RPMI8226 (cell line): ENCODE measurements at regions not wholly inside any gene's neighbourhood (a gene's known extent, or its start where the extent isn't known, plus 50 kb on each side); places are given as distances from the start of the nearest gene placed in this dataset.
"Not testable (repeated sequence)": the region's sequence is repeated elsewhere in the genome, so short reads cannot be mapped to it uniquely, and the experiment has no call there.

ENCODE experiments used
- DNase-seq: peaks from one replicate; pipeline ENCODE4 v3.0.0-alpha.2; 2015

DNA sequence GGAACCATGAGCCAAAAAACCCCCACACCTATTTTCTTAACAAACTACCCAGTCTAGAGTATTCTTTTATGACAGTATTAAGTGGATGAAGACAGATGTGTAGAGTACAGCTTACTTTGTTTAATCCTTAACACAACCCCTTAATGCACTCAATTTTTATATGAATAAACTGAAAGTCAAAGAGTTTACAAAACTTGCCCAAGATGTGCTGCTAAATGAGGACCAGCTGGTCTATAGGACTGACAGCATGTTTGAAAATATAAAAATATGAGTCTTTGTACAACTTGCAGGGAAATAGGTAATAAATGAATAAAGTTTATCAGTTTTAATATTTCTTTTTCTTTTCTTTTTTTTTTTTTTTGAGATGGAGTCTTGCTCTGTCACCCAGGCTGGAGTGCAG is 102.3 kb downstream of the ZFY start:
- DNase-seq: no peak

DNA sequence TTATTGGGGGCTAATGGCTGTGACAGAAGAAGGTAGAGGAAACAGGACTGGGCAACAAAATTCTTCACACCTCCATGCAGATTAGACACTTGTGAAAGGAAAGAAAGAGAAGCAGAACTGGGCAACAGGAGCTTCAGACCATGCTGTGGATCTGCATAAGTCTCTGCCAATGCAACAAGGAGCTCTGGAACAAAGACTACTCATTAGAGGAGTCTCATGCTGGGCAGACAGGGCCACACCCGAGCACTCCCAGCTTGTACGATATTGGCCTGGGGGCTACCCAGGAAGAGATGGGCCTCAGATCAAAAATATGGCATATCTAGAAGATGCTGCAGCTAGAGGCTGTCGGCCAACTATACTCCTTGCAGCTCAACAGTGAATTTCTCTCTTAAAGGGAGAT is 105.2 kb downstream of the ZFY start:
- no peak for DNase-seq

DNA sequence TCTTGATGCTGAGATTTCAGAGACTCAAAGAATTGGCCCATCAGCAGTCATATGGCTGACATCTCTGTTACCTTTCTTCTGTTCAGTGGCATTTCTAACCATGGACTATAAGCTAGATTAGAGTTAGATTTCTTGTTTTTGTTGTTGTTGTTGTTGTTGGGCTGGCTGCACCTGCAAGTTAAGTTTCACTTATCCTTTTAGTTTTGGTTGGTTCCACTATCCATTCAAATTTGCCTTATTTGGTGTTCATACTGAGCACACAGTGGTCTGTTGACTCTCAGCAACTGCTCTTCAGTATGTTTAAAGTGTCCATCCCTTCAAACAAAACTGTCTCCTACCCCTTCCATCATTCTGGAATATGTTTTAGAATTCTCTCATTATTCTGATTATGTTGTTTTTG is 106.8 kb downstream of the ZFY start:
- no peak for DNase-seq

DNA sequence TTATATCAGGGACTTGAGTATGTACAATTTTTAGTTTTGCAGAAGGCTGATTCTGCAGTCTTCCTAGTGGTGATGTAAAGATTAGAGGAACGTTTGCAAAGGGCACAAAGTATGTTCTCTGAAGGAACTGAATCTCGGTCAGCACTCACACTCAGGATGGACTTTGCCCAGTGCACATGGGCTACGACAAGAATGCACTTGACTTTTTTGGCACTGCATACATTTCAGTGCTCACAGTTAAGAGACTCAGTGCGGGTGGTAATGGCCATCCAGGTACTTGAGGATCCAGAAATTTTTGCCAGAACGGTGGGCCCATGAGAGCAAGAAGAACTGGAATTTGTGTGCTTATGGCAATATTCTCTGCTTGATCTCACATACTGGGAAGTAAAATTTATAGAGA is 107.7 kb downstream of the ZFY start:
- no peak for DNase-seq

DNA sequence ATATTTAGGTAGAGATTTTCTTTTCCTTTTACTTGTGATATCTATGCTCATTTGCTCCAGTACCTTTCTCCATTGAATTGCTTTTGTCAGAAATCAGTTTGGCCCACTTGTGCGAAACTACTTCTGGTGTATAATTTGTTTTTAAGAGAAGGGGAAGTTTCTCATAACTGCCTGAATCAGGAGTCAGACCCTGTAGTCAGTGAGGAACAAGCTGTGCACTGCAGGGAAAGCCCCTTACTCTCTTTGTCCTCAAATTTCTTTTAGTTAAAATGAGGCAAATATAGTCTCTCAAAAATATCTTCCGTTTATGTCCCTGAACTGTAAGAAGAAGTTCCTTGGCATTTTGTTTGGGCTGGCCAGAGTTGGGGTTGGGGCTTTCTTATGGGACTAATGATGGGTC is 109.9 kb downstream of the ZFY start:
- no peak for DNase-seq

DNA sequence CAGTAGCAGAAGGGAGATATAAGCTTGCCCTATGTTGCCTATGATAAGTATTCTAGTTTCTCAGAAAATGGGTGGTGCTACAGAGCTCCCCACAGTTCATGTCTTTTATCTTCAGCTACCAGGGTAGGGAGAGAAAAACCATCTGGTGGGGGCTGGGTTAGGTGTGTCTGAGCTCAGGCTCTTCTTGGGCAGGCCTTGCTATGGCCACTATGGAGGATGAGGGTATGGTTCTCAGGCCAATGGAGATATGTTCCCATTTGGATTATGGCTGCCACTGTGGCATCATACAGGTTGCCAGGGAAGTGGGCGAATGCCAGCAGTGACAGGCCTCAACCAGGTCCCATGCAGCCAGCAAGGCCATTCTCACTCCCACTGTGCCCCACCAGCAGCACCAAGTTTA is 120.3 kb downstream of the ZFY start:
- not testable (repeated sequence) for DNase-seq

DNA sequence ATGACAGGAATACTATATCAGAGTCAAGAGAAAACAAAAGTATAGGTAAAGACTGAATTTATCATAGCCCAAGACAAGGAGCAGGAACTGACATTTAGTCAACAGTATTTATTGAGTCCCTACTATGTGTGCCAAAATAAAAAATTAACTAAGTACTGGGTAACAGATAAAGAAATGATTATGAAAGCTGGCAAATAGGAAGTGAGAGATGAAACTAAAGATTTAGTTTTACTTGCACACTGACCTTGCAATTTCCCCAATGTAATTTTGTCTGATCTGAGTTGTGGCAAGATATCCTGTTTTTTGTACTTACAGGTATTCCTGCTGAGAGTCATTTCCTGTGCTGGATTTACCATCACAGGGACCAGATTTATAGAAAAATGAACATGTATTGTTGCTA is 123.2 kb downstream of the ZFY start:
- DNase-seq: not testable (repeated sequence)

DNA sequence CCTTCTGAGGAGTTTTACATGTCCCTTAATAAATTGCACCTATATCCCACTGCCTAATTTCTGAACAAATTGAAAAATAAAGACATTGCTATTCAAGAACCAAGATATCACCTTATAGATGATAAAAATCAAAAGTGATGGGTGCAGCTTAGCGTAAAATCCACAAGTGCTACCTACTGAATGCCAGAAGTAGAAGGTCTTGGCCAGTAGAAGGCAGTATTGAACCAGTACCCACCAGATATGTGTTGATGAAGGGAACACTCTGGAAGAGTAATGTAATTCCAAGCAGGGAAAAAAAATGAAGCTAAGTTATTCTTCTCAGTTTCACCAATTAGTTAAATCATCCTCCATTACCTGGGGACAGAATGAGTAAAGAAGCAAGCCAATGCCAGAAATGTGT is 125.5 kb downstream of the ZFY start:
- not testable (repeated sequence) for DNase-seq

DNA sequence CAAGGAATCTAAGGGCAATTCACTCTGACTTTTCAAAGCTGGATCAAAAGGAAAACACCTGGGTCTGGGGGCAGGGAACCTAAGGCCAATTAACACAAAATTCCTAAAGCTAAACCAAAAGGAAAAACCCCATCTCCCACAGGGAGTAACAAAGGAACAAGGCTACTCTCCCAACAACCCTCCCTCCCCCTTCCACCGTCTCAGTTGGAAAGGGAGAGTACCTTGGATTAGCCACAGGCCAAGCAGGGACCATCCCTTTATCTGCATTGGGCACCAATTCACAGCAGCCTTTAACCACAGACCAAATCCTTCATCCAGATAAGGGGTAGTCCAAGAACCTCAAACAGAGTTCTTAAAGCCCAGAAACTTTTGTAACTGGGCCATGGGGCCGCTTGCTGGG is 153.0 kb downstream of the ZFY start:
- not testable (repeated sequence) for DNase-seq

DNA sequence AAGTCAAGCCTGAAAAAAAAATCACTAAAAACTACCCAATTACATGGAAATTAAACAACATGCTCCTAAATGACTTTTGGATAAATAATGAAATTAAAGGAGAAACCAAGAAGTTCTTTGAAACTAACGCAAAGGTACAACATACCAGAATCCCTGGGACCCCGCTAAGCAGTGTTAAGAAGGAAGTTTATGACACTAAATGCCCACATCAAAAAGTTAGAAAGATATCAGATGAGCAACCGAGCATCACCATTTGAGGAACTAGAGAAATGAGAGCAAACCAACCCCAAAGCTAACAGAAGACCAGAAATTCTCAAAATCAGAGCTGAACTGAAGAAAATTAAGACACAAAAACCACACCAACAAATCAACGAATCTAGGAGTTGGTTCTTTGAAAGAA is 173.5 kb downstream of the ZFY start:
- DNase-seq: not testable (repeated sequence)

DNA sequence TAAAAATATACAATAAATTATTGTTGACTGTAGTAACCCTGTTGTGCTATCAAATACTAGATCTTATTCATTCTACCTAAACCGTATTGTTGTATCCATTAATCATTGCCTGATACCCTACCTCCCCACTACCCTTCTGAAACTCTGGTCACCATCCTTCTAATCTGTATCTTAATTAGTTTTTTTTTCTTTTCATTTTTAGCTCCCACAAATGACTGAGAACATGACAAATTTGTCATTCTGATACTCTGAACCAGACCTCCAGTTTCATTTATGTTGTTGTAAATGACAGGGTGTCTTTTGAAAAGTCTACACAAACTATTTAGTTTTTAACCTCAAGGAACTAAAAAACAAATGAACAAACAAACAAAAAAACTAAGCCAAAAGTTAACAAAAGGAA is 185.1 kb downstream of the ZFY start:
- DNase-seq: not testable (repeated sequence)

DNA sequence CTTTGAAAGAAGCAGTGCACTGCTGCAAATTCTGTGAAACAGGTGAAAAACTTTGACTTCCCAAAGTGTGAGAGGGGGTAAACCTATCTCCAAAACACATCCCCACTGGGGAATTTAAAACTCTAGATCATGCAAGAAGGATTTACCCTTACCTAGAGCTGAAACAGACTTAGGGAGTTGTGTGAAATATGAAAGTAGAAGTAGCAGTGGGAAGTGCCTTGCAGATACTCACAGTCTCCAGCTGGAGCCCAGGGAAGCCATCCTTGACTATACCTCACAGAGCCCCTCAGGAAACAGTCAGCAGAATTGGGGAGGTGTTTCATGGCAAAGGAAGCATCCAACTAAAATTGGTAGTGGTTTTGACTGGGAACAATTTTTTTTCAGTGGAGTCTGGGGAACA is 185.5 kb downstream of the ZFY start:
- DNase-seq: not testable (repeated sequence)

DNA sequence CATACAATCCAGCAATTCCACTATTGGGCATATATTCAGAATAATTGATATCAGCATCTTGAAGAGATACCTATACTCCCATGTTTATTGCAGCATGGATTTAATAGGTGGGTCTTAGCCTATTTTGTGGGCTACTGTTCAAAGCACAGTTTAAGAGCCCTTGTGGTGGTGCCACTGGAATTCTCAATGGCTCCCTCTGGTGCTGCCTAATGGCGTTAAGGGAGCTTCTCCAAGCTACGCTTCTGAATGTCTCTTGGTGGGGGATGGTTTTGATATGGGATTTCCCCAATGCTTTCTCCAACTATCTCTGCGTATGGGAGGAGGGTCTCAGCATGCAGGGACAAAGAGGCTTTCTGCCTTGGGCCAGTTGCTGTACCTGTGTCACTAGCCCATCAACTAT is 188.3 kb downstream of the ZFY start:
- not testable (repeated sequence) for DNase-seq

DNA sequence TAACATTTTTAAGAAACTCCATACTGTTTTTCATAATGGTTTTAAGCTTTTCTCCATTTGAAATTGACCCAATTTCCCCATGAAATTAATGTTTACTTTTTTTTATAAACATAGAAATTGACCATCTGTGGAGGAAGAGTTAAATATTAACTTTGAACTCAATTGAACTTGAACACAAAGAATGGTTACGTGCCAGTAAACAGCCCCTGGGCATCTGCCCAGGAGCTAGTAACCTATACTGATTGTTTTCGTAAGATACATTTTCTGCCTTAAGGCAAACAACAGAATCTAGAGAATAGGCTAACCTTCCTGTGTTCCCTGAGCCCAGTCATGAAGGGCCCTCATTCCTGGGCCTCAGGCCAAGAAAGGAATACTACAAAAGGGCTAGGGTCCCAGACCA is 235.9 kb downstream of the ZFY start:
- not testable (repeated sequence) for DNase-seq

DNA sequence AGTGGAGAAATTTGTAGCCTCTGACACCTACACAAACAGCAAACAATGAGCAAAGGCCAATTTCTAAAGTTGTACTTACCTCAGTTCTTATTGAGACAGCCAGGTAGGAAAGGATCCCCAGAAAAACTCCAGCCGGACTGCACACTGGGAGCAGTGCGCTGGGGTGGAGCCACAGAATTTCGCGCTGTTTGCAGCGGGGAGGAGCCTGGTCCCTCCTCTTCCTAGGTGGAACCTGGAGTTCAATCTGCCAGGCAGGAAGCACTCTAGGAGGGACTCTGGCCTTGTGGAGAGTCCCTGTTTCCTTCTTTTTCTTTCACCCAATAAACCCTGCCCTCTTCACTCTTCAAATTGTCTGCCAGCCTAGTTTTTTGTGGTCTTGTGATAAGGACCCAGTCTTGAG is 259.9 kb downstream of the ZFY start:
- not testable (repeated sequence) for DNase-seq

DNA sequence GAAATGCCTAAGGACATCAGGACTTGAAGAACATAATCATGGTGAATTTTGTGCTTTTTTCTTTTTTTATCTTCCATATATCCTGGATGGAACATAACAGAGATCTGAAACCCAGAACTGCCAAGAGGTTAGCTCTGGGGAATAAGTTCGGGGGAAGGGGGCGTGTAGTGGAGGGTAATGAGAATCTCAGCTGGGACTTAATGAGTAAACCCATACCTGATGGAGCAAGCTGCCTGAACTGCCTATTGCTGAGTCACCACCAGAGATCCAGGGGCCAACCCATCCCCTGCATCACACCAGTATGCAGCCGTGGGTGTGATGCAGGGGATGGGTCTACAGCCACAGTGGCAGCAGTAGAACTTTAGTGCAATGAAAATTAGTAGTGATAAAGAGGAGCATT is 267.1 kb downstream of the ZFY start:
- DNase-seq: not testable (repeated sequence)

DNA sequence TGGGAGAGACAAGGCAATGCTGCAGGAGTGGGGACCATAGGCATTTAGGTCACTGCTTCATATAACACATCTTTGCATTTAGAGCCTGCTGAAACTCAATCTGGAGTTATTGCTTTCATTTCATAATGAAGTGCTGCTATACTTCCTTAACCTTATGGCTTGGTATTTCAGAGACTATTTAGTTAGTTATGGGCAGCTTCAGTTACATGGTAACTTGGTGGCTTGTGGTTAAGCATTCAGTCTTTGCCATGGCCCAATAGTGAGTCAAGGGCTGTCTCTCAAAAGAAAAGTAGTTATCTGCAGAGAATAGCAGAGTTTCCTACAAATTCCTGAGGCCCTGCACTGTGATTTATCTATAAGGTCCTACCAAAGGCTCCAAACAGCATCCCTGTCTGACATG is 271.6 kb downstream of the ZFY start:
- DNase-seq: not testable (repeated sequence)

DNA sequence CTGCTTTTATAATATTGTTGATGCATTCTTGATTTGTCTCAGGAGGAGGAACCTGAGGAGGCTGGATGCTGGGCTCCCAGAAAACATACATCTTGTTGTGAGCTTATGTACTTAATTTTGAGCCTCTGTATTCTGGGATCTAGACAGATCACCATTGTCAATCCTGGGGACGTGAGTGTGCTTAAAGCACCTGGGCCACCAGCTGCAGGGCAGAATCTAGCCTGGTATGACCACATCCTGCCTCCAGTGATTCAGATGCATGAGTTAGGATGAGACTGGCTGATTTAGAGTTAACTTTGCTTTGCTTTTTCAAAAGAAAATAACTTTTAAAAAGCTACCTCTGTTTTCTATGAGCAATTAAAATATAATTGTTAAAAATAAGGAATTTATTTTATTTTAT is 278.0 kb downstream of the ZFY start:
- DNase-seq: not testable (repeated sequence)

DNA sequence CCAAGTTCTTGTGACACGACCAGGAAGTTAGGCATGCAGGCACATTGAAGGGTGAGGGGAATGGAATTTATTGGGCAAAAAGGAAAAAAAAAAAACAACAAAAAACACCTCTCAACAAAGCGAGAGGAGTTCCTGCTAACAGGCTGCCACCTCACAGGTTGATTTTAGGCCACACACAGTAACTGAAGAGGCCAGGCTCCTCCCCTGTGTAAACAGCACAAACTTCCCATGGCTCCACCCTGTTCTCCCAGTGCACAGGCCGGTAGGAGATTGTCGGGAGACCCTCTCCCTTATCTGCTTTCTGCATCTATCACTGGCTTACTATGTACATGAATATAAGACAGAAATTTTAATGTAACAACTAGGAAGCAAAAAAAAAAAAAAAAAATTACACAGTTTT is 283.0 kb downstream of the ZFY start:
- not testable (repeated sequence) for DNase-seq

DNA sequence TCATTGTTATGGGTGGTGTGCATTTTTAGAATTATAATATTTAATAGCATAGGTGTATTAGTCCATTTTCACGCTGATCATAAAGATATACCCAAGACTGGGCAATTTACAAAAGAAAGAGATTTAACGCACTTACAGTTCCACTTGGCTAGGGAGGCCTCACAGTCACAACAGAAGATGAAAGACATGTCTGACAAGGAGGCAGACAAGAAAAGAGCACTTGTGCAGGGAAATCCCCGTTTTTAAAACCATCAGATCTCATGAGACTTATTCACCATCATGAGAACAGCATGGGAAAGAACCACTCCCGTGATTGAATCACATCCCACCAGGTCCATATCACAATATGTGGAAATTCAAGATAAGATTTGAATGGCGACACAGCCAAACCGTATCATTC is 283.4 kb downstream of the ZFY start:
- not testable (repeated sequence) for DNase-seq

DNA sequence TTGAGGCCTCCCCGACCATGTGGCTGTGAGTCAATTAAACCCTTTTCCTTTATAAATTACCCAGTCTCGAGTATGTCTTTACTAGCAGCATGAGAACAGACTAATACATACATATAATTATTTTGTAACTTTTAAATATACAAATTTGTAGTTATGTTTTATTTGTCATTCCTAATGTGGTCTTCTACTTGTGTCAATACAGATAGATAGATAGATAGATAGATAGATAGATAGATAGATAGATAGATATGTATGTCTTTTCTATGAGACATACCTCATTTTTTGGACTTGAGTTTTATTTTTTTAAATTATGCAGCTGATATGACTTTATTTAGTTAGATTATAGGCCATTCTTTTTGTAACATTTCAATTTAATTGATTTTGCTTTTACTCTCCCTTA is 316.0 kb upstream of the TGIF2LY start:
- DNase-seq: not testable (repeated sequence)

DNA sequence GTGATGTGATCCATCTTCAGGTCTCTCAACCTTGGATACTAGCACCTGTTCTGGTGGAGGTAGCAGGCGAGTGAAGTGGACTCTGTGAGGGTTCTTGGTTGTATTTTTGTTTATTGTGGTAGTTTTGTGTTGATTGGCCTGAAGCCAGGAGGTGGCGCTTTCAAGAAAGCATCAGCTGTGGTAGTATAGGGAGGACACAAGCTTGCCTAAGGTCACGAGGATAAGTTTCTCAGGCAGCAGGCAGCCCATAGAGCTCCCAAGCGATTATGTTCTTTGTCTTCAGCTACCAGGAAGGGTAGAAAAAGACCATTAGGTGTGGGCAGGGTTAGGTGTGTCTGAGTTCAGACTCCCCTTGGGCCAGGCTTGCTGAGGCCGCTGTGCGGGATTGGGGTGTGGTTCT is 290.8 kb upstream of the TGIF2LY start:
- DNase-seq: not testable (repeated sequence)

DNA sequence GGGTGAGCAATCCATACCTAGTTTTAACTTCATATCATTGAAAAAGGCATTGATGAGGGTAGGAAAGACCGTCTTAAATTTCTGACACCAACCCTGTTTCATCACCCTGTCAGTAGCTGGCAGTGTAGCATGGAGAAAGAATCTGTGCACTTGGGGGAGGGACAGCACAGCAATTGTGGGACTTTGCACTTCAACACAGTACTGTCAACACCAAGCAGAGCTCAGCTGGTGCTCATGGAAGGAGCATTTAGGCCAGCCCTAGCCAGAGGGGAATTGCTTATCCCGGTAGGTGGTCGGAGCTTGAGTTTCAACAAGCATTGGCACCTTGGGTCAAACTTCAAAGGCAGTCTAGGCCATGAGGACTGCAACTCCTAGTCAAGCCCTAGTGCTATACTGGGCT is 281.6 kb upstream of the TGIF2LY start:
- DNase-seq: not testable (repeated sequence)

DNA sequence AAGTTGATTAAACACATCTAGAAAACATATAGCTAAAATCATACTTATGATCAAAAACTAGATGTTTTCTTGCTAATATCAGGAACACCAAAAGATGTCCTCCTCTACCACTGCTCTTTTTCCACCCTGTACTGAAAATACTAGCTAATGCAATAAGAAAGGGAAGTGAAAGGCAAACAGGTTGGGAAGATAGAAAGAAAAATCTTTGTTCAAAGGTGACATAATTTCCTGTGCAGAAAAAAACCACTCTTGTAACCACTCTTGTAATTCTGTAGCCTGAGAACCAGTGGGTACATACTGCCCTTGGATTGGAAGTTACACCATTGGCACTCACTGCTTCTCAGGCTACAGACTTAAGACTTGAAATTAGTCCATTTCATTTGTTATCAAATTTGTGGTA is 258.9 kb upstream of the TGIF2LY start:
- not testable (repeated sequence) for DNase-seq

DNA sequence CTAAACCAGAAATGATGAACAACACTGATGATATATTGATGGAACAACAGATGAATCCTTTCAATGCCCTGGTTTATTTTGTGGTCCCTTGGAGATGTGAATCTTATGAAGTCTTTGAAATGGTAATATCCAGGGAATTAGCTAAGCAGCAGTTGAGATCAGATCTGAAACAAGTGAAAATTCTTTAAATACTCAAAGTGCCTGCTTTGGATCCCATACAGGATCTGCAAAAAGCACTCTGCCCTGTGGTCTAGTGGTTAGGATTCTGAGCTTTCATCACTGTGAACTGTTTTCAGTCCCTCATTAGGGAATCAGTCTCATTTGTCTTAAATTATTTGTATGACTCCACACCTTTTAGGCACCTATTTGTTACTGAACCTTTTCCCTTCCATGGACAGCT is 211.3 kb upstream of the TGIF2LY start:
- not testable (repeated sequence) for DNase-seq

DNA sequence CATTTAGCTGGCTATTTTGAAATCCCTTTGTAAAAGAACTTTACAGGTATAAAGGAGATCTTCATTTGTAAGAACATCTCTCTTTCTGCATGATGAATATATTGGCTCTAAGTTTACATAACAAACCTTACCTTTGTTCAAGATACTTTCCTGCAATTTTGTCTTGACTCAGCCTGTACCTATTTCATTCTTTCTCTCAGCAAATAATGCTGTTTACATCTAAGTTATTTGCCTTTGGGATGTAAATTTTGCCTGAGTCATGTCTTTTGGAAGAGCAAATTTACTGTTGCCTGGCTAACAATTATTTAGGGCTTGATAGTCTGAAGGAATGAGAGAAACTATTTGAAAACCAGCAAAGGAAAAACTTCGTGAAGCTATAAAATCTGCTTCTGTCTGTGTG is 210.4 kb upstream of the TGIF2LY start:
- DNase-seq: not testable (repeated sequence)
